ENCODE measurements at regions not wholly inside any gene's neighbourhood (a gene's known extent, or its start where the extent isn't known, plus 50 kb on each side); places are given as distances from the start of the nearest gene placed in this dataset.

DNA sequence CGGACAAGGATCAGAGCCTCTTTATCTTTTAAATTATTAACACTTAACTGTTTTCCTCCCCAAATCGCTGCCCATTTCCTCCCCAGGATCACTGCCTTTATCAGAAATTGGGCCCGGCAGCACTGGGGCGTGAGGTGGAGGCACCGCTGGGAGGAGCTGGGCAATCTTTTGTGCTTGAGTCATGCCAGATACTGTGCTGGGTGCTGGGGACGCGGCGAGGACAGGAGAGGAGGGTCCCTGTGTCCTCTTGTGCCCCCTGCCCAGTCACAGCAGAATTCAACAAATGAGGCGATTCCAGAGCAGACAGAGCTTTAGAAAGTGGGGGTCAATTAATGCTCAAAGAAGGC, 347.8 kb downstream of the ZNF536 start:
- TF ChIP-seq, protein P1, sequence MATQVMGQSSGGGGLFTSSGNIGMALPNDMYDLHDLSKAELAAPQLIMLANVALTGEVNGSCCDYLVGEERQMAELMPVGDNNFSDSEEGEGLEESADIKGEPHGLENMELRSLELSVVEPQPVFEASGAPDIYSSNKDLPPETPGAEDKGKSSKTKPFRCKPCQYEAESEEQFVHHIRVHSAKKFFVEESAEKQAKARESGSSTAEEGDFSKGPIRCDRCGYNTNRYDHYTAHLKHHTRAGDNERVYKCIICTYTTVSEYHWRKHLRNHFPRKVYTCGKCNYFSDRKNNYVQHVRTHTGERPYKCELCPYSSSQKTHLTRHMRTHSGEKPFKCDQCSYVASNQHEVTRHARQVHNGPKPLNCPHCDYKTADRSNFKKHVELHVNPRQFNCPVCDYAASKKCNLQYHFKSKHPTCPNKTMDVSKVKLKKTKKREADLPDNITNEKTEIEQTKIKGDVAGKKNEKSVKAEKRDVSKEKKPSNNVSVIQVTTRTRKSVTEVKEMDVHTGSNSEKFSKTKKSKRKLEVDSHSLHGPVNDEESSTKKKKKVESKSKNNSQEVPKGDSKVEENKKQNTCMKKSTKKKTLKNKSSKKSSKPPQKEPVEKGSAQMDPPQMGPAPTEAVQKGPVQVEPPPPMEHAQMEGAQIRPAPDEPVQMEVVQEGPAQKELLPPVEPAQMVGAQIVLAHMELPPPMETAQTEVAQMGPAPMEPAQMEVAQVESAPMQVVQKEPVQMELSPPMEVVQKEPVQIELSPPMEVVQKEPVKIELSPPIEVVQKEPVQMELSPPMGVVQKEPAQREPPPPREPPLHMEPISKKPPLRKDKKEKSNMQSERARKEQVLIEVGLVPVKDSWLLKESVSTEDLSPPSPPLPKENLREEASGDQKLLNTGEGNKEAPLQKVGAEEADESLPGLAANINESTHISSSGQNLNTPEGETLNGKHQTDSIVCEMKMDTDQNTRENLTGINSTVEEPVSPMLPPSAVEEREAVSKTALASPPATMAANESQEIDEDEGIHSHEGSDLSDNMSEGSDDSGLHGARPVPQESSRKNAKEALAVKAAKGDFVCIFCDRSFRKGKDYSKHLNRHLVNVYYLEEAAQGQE (IDR thresholded peaks at IDR 0.05; ENCODE audit: borderline replicate concordance): no peak
- no peak for TF ChIP-seq SMC3 (conservative IDR thresholded peaks at IDR 0.05; ENCODE audit: poor library complexity)
- TF ChIP-seq, protein P2, sequence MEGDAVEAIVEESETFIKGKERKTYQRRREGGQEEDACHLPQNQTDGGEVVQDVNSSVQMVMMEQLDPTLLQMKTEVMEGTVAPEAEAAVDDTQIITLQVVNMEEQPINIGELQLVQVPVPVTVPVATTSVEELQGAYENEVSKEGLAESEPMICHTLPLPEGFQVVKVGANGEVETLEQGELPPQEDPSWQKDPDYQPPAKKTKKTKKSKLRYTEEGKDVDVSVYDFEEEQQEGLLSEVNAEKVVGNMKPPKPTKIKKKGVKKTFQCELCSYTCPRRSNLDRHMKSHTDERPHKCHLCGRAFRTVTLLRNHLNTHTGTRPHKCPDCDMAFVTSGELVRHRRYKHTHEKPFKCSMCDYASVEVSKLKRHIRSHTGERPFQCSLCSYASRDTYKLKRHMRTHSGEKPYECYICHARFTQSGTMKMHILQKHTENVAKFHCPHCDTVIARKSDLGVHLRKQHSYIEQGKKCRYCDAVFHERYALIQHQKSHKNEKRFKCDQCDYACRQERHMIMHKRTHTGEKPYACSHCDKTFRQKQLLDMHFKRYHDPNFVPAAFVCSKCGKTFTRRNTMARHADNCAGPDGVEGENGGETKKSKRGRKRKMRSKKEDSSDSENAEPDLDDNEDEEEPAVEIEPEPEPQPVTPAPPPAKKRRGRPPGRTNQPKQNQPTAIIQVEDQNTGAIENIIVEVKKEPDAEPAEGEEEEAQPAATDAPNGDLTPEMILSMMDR (IDR thresholded peaks at IDR 0.05; ENCODE audit: poor library complexity, severe bottlenecking): no peak
- TF ChIP-seq RAD21 (conservative IDR thresholded peaks at IDR 0.05): no peak
- TF ChIP-seq EP300 (conservative IDR thresholded peaks at IDR 0.05; ENCODE audit: poor library complexity, severe bottlenecking): no peak
- TF ChIP-seq EZH2 (IDR thresholded peaks at IDR 0.05; ENCODE audit: borderline replicate concordance, insufficient read depth, low read length, poor library complexity, severe bottlenecking): no peak
- TF ChIP-seq MXI1 (conservative IDR thresholded peaks at IDR 0.05; ENCODE audit: poor library complexity, severe bottlenecking): no peak
- TF ChIP-seq POLR2AphosphoS5 (IDR thresholded peaks at IDR 0.05): no peak

Data from neural cell (in vitro differentiated cells).